ENCODE measurements at regions not wholly inside any gene's neighbourhood (a gene's known extent, or its start where the extent isn't known, plus 50 kb on each side); places are given as distances from the start of the nearest gene placed in this dataset.

GRCh38 chr7:46007194-46007593 lies 86.1 kb upstream of the IGFBP3 start:
- TF ChIP-seq EZH2 (IDR thresholded peaks at IDR 0.05; ENCODE audit: insufficient read depth, low read length) = no peak
- no peak for TF ChIP-seq CTCF (IDR thresholded peaks at IDR 0.05; ENCODE audit: insufficient read depth, low read depth, low read length)
